PC-3 (cell line): ENCODE measurements at regions not wholly inside any gene's neighbourhood (a gene's known extent, or its start where the extent isn't known, plus 50 kb on each side); places are given as distances from the start of the nearest gene placed in this dataset.

Experiments
- ATAC-seq: fragments of 200-7000 bp; cut with Tn5 transposase; 2 replicates; pipeline ENCODE4 v1.9.1; 2020; ENCODE audit warnings: mild to moderate bottlenecking, moderate library complexity
- BruUV-seq: library from RNA; stranded (reverse); fragments of 400-500 nt; replicated peaks from 2 replicates; lab custom pipeline; 2021; lab: Mats Ljungman, UMichigan
- CTCF ChIA-PET: fragments of 300-600 bp; sonication (Branson Sonifier 250); formaldehyde crosslinking; loops from one replicate; lab custom pipeline; 2022; ENCODE audit warnings: antibody characterized with exemption; lab: Charles Lee
- POLR2A ChIA-PET: fragments of 300-600 bp; sonication (Branson Sonifier 250); formaldehyde crosslinking; loops from one replicate; lab custom pipeline; 2022; ENCODE audit warnings: antibody characterized with exemption; ENCODE audit not compliant: unreplicated experiment; lab: Charles Lee
- DNase-seq: peaks from one replicate; pipeline ENCODE4 v3.0.0-alpha.2; 2015
- H2AFZ ChIP-seq: fragments of 300-600 bp; sonication (generic); 2 replicates; pipeline ENCODE4 v1.6.0; 2016; ENCODE audit warnings: antibody characterized with exemption, low read length
- H3F3A ChIP-seq: fragments of 300-600 bp; sonication (generic); one replicate; pipeline ENCODE4 v1.6.0; 2017; ENCODE audit warnings: antibody characterized with exemption, low read length, control low read depth, mild to moderate bottlenecking; ENCODE audit not compliant: unreplicated experiment
- H3K27ac ChIP-seq: fragments of 300-600 bp; sonication (generic); 2 replicates; pipeline ENCODE4 v1.5.1; 2016; ENCODE audit warnings: mild to moderate bottlenecking, low read length
- H3K27me3 ChIP-seq: fragments of 300-600 bp; sonication (generic); 2 replicates; pipeline ENCODE4 v1.6.1; 2016; ENCODE audit warnings: low read length, mixed read lengths
- H3K36me3 ChIP-seq: fragments of 300-600 bp; sonication (generic); 2 replicates; pipeline ENCODE4 v1.6.1; 2016; ENCODE audit warnings: low read depth, mixed run types, low read length, mixed read lengths
- H3K4me1 ChIP-seq: fragments of 300-600 bp; sonication (generic); 2 replicates; pipeline ENCODE4 v1.5.1; 2016; ENCODE audit warnings: low read length; ENCODE audit not compliant: insufficient read depth
- H3K4me2 ChIP-seq: fragments of 300-600 bp; sonication (generic); 2 replicates; pipeline ENCODE4 v1.6.0; 2016; ENCODE audit warnings: low read length
- H3K4me3 ChIP-seq: fragments of 300-600 bp; sonication (generic); 2 replicates; pipeline ENCODE4 v1.5.1; 2016; ENCODE audit warnings: mild to moderate bottlenecking, low read length, mixed read lengths
- H3K79me2 ChIP-seq: fragments of 300-600 bp; sonication (generic); 2 replicates; pipeline ENCODE4 v1.6.1; 2017; ENCODE audit warnings: low read length, mixed read lengths
- H3K9ac ChIP-seq: fragments of 300-600 bp; sonication (generic); 2 replicates; pipeline ENCODE4 v1.6.0; 2016; ENCODE audit warnings: mild to moderate bottlenecking, low read length
- H3K9me2 ChIP-seq: fragments of 300-600 bp; sonication (generic); replicated peaks from 2 replicates; pipeline ENCODE4 v1.6.1; 2016; ENCODE audit warnings: mixed run types, low read length, mixed read lengths
- H3K9me3 ChIP-seq: fragments of 300-600 bp; sonication (generic); 2 replicates; pipeline ENCODE4 v1.6.1; 2016; ENCODE audit warnings: low read length, mixed read lengths
- H4K20me1 ChIP-seq: fragments of 300-600 bp; sonication (generic); 2 replicates; pipeline ENCODE4 v1.6.1; 2016; ENCODE audit warnings: low read length, mixed read lengths
- CTCF ChIP-seq: fragments of 300-600 bp; sonication (generic); conservative IDR thresholded peaks from 2 replicates; pipeline ENCODE4 v1.5.1; 2017; ENCODE audit warnings: antibody characterized with exemption, low read depth, mild to moderate bottlenecking, low read length
- EZH2 ChIP-seq: fragments of 300-600 bp; sonication (generic); IDR thresholded peaks from one replicate; pipeline ENCODE4 v1.6.1; 2017; ENCODE audit warnings: antibody characterized with exemption, mild to moderate bottlenecking, low read length; ENCODE audit not compliant: unreplicated experiment
- EZH2phosphoT487 ChIP-seq: fragments of 300-600 bp; sonication (generic); IDR thresholded peaks from 2 replicates; pipeline ENCODE4 v1.6.1; 2018; ENCODE audit warnings: mild to moderate bottlenecking, antibody characterized with exemption, low read length, borderline replicate concordance
- intact Hi-C: fragments of 100-400 bp; cut with micrococcal nuclease; formaldehyde crosslinking; loops from 2 replicates; pipeline ENCODE4 v1.9.0; 2023

GRCh38 chr9:126017758-126018157 lies 270.6 kb downstream of the PBX3 start:
- CTCF ChIA-PET, result no interaction called here
- Histone ChIP-seq H3K79me2 (no peaks in the 10 kb centered on the region), H3F3A (no peaks in the 10 kb centered on the region), H3K27ac (no peak overlapping the region), H3K9ac (no peak overlapping the region), H3K9me2 (no peaks in the 10 kb centered on the region), H3K4me1 (no peaks in the 10 kb centered on the region), H3K9me3 (no peaks in the 10 kb centered on the region), H2AFZ (no peak overlapping the region), H3K36me3 (no peaks in the 10 kb centered on the region), H3K27me3 (no peaks in the 10 kb centered on the region), H3K4me2 (no peak overlapping the region), H3K4me3 (no peak overlapping the region), H4K20me1 (no peaks in the 10 kb centered on the region)
- no peak for DNase-seq
- no peak for TF ChIP-seq EZH2phosphoT487
- TF ChIP-seq EZH2, result no peak
- no peak for TF ChIP-seq CTCF
- POLR2A ChIA-PET, result no interaction called here
- no TSS peak for BruUV-seq
- ATAC-seq, result no peak
- intact Hi-C loops, result no loop called here

GRCh38 chr9:126020836-126021235 lies 273.7 kb downstream of the PBX3 start:
- Histone ChIP-seq H3K27me3 (no peaks in the 10 kb centered on the region), H3F3A (no peaks in the 10 kb centered on the region), H3K4me2 (no peak overlapping the region), H3K36me3 (no peaks in the 10 kb centered on the region), H3K27ac (no peak overlapping the region), H3K9me3 (no peaks in the 10 kb centered on the region), H3K79me2 (no peaks in the 10 kb centered on the region), H2AFZ (no peak overlapping the region), H3K9me2 (no peaks in the 10 kb centered on the region), H3K9ac (no peak overlapping the region), H4K20me1 (no peaks in the 10 kb centered on the region), H3K4me3 (no peak overlapping the region), H3K4me1 (no peaks in the 10 kb centered on the region)
- no TSS peak for BruUV-seq
- ChIA-PET CTCF (no interaction called here), POLR2A (no interaction called here)
- ATAC-seq, result no peak
- intact Hi-C loops, result no loop called here
- DNase-seq, result no peak
- TF ChIP-seq EZH2phosphoT487 (no peak), CTCF (no peak), EZH2 (no peak)

- Histone ChIP-seq H3K4me3 (no peak overlapping the region), H3K36me3 (no peaks in the 10 kb centered on the region), H3K4me2 (no peak overlapping the region), H3K27me3 (no peaks in the 10 kb centered on the region), H2AFZ (no peak overlapping the region), H3K79me2 (no peaks in the 10 kb centered on the region), H3K9ac (no peak overlapping the region), H3F3A (no peaks in the 10 kb centered on the region), H3K4me1 (no peaks in the 10 kb centered on the region), H3K9me2 (no peaks in the 10 kb centered on the region), H4K20me1 (no peaks in the 10 kb centered on the region), H3K9me3 (no peaks in the 10 kb centered on the region), H3K27ac (no peak overlapping the region)
- POLR2A ChIA-PET, result no interaction called here
- TF ChIP-seq EZH2 (no peak), EZH2phosphoT487 (no peak), CTCF (no peak)
- no peak for DNase-seq
- no peak for ATAC-seq
- CTCF ChIA-PET, result no interaction called here
- no TSS peak for BruUV-seq
- intact Hi-C loops, result no loop called here
Observed at GRCh38 chr9:126023962-126024361, 276.8 kb downstream of the PBX3 start.
